Liver (tissue), 8 donors: ENCODE measurements at regions not wholly inside any gene's neighbourhood (a gene's known extent, or its start where the extent isn't known, plus 50 kb on each side); places are given as distances from the start of the nearest gene placed in this dataset.

Source experiments
- DNase-seq: peaks from one replicate; pipeline ENCODE4 v3.0.0-alpha.2; 2017; ENCODE audit warnings: low spot score
- H3K27ac ChIP-seq, 2 donors: one replicate each; pipeline ENCODE4 v1.7.0; 2013; ENCODE audit warnings: inconsistent platforms in 2 of 2, low read length in 2 of 2, control low read depth in 1 of 2, low read depth in 1 of 2, mild to moderate bottlenecking in 1 of 2
- H3K27me3 ChIP-seq, 4 donors: one replicate each; pipeline versions ENCODE4 v1.6.1 to v1.7.0; 2013; ENCODE audit warnings: low read length in 3 of 4, inconsistent platforms in 1 of 4, mild to moderate bottlenecking in 1 of 4, moderate library complexity in 1 of 4; ENCODE audit not compliant: control insufficient read depth in 4 of 4, insufficient read depth in 4 of 4
- H3K36me3 ChIP-seq, 4 donors: one replicate each; pipeline versions ENCODE4 v1.6.1 to v1.7.0; 2013; ENCODE audit warnings: low read length in 3 of 4, mild to moderate bottlenecking in 3 of 4, low read depth in 1 of 4, moderate library complexity in 1 of 4; ENCODE audit not compliant: control insufficient read depth in 4 of 4, insufficient read depth in 3 of 4
- H3K4me1 ChIP-seq, 4 donors: one replicate each; pipeline versions ENCODE4 v1.6.1 to v1.7.0; 2013; ENCODE audit warnings: low read length in 3 of 4, mild to moderate bottlenecking in 3 of 4, moderate library complexity in 1 of 4; ENCODE audit not compliant: control insufficient read depth in 4 of 4, insufficient read depth in 4 of 4
- H3K4me3 ChIP-seq, 3 donors: one replicate each; pipeline versions ENCODE4 v1.6.1 to v1.7.0; 2013; ENCODE audit warnings: low read length in 3 of 3, control low read depth in 1 of 3, low read depth in 1 of 3, mild to moderate bottlenecking in 1 of 3
- H3K9ac ChIP-seq, 2 donors: one replicate each; pipeline ENCODE4 v1.7.0; 2013; ENCODE audit warnings: low read length in 2 of 2, mild to moderate bottlenecking in 2 of 2, moderate library complexity in 2 of 2, control low read depth in 1 of 2, low read depth in 1 of 2
- H3K9me3 ChIP-seq, 4 donors: one replicate each; pipeline versions ENCODE4 v1.6.1 to v1.7.0; 2013; ENCODE audit warnings: low read length in 3 of 4; ENCODE audit not compliant: control insufficient read depth in 4 of 4
- EGR1 ChIP-seq, 2 donors: IDR thresholded peaks; 2 replicates each; pipeline ENCODE4 v1.6.1; 2016 to 2018; ENCODE audit warnings: antibody characterized with exemption in 2 of 2, low read depth in 2 of 2
- FOXA1 ChIP-seq: IDR thresholded peaks from 2 replicates; pipeline ENCODE4 v1.6.1; 2016; ENCODE audit warnings: antibody characterized with exemption
- FOXA2 ChIP-seq: IDR thresholded peaks from 2 replicates; pipeline ENCODE4 v1.6.1; 2016; ENCODE audit warnings: antibody characterized with exemption
- GABPA ChIP-seq, 2 donors: IDR thresholded peaks in 1 of 2; conservative IDR thresholded peaks in 1 of 2; 2 replicates each; pipeline ENCODE4 v1.6.1; 2016; ENCODE audit warnings: antibody characterized with exemption in 2 of 2, mild to moderate bottlenecking in 1 of 2, moderate library complexity in 1 of 2
- HNF4A ChIP-seq, 2 donors: conservative IDR thresholded peaks; 2 replicates each; pipeline ENCODE4 v1.6.1; 2016; ENCODE audit warnings: antibody characterized with exemption in 2 of 2, mild to moderate bottlenecking in 2 of 2
- HNF4G ChIP-seq: IDR thresholded peaks from 2 replicates; pipeline ENCODE4 v1.6.1; 2016; ENCODE audit warnings: antibody characterized with exemption
- JUND ChIP-seq, 2 donors: IDR thresholded peaks; 2 replicates each; pipeline ENCODE4 v1.6.1; 2016; ENCODE audit warnings: antibody characterized with exemption in 2 of 2
- NR2F2 ChIP-seq: IDR thresholded peaks from 2 replicates; pipeline ENCODE4 v1.6.1; 2016; ENCODE audit warnings: antibody characterized with exemption
- RAD21 ChIP-seq, 2 donors: IDR thresholded peaks; 2 replicates each; pipeline ENCODE4 v1.6.1; 2016; ENCODE audit warnings: antibody characterized with exemption in 2 of 2, mild to moderate bottlenecking in 2 of 2
- RXRA ChIP-seq, 2 donors: IDR thresholded peaks; 2 replicates each; pipeline ENCODE4 v1.6.1; 2017 to 2018; ENCODE audit warnings: antibody characterized with exemption in 2 of 2, mild to moderate bottlenecking in 1 of 2
- SP1 ChIP-seq: IDR thresholded peaks from 2 replicates; pipeline ENCODE4 v1.6.1; 2018; ENCODE audit warnings: antibody characterized with exemption, mild to moderate bottlenecking
- TAF1 ChIP-seq: conservative IDR thresholded peaks from 2 replicates; pipeline ENCODE4 v1.6.1; 2016; ENCODE audit warnings: antibody characterized with exemption, mild to moderate bottlenecking
- YY1 ChIP-seq: IDR thresholded peaks from 2 replicates; pipeline ENCODE4 v1.6.1; 2016; ENCODE audit warnings: antibody characterized with exemption, mild to moderate bottlenecking
- WGBS: extraction: QIAGEN DNeasy Blood & Tissue Kit; methylation state at CpG from one replicate; pipeline ENCODE4 v1.1.7; 2013; 5-methylcytosine and 5-hydroxymethylcytosine counted together
- TF ChIP-seq, protein P1 (sequence below): IDR thresholded peaks from 2 replicates; pipeline ENCODE4 v1.6.1; 2016; ENCODE audit warnings: antibody characterized with exemption
- TF ChIP-seq, protein P2 (sequence below): fragments of 150-350 bp; IDR thresholded peaks from 2 replicates; pipeline ENCODE4 v1.5.1; 2017; ENCODE audit warnings: improper control_type of control experiment, low read depth, low read length; ENCODE audit not compliant: missing input control
- TF ChIP-seq, protein P3 (sequence below): IDR thresholded peaks from 2 replicates; pipeline ENCODE4 v1.6.1; 2016; ENCODE audit warnings: antibody characterized with exemption, mild to moderate bottlenecking
- TF ChIP-seq, protein P4 (sequence below): IDR thresholded peaks from 2 replicates; pipeline ENCODE4 v1.6.1; 2016; ENCODE audit warnings: antibody characterized with exemption
- TF ChIP-seq, protein P5 (sequence below): IDR thresholded peaks from 2 replicates; pipeline ENCODE4 v1.6.1; 2016; ENCODE audit warnings: antibody characterized with exemption
- donor health status: healthy.
- donor health status: healthy.
- donor health status: healthy.
- donor health status: healthy.
- donor health status: healthy.

DNA sequence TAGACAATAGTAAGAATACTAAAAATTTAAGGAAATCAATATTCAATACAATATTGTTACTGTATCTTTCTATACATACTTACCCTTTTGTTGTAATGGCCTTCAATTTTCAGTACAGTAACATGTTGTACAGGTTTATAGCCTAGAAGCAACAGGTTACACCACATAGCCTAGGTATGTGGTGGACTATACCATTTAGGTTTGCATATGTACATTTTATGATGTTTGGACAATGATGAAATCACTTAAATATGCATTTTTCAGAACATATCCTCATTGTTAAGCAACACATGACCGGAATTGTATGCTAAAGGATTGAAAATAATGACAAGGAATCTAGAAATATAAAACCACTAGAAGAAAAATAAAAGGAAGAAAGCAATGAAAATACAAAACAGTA, 611.4 kb downstream of the DACH1 start:
- Histone ChIP-seq H3K36me3 (no peaks in the 10 kb centered on the region), H3K4me1 (no peaks in the 10 kb centered on the region), H3K9ac (no peak overlapping the region), H3K27ac (no peak overlapping the region), H3K9me3 (peaks cover 0 to 1% (median 0%) of the 10 kb centered on the region in 4 donors), H3K27me3 (no peaks in the 10 kb centered on the region), H3K4me3 (no peak overlapping the region)
- TF ChIP-seq, protein P1, sequence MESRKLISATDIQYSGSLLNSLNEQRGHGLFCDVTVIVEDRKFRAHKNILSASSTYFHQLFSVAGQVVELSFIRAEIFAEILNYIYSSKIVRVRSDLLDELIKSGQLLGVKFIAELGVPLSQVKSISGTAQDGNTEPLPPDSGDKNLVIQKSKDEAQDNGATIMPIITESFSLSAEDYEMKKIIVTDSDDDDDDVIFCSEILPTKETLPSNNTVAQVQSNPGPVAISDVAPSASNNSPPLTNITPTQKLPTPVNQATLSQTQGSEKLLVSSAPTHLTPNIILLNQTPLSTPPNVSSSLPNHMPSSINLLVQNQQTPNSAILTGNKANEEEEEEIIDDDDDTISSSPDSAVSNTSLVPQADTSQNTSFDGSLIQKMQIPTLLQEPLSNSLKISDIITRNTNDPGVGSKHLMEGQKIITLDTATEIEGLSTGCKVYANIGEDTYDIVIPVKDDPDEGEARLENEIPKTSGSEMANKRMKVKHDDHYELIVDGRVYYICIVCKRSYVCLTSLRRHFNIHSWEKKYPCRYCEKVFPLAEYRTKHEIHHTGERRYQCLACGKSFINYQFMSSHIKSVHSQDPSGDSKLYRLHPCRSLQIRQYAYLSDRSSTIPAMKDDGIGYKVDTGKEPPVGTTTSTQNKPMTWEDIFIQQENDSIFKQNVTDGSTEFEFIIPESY: no peak
- TF ChIP-seq, protein P2, sequence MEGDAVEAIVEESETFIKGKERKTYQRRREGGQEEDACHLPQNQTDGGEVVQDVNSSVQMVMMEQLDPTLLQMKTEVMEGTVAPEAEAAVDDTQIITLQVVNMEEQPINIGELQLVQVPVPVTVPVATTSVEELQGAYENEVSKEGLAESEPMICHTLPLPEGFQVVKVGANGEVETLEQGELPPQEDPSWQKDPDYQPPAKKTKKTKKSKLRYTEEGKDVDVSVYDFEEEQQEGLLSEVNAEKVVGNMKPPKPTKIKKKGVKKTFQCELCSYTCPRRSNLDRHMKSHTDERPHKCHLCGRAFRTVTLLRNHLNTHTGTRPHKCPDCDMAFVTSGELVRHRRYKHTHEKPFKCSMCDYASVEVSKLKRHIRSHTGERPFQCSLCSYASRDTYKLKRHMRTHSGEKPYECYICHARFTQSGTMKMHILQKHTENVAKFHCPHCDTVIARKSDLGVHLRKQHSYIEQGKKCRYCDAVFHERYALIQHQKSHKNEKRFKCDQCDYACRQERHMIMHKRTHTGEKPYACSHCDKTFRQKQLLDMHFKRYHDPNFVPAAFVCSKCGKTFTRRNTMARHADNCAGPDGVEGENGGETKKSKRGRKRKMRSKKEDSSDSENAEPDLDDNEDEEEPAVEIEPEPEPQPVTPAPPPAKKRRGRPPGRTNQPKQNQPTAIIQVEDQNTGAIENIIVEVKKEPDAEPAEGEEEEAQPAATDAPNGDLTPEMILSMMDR: no peak
- TF ChIP-seq, protein P3, sequence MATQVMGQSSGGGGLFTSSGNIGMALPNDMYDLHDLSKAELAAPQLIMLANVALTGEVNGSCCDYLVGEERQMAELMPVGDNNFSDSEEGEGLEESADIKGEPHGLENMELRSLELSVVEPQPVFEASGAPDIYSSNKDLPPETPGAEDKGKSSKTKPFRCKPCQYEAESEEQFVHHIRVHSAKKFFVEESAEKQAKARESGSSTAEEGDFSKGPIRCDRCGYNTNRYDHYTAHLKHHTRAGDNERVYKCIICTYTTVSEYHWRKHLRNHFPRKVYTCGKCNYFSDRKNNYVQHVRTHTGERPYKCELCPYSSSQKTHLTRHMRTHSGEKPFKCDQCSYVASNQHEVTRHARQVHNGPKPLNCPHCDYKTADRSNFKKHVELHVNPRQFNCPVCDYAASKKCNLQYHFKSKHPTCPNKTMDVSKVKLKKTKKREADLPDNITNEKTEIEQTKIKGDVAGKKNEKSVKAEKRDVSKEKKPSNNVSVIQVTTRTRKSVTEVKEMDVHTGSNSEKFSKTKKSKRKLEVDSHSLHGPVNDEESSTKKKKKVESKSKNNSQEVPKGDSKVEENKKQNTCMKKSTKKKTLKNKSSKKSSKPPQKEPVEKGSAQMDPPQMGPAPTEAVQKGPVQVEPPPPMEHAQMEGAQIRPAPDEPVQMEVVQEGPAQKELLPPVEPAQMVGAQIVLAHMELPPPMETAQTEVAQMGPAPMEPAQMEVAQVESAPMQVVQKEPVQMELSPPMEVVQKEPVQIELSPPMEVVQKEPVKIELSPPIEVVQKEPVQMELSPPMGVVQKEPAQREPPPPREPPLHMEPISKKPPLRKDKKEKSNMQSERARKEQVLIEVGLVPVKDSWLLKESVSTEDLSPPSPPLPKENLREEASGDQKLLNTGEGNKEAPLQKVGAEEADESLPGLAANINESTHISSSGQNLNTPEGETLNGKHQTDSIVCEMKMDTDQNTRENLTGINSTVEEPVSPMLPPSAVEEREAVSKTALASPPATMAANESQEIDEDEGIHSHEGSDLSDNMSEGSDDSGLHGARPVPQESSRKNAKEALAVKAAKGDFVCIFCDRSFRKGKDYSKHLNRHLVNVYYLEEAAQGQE: no peak
- TF ChIP-seq SP1: no peak
- no peak for TF ChIP-seq YY1
- no peak for TF ChIP-seq GABPA (IDR thresholded peaks at IDR 0.05 in 1 of 2, conservative IDR thresholded peaks at IDR 0.05 in 1 of 2)
- TF ChIP-seq RAD21 (IDR thresholded peaks at IDR 0.05): no peak
- TF ChIP-seq HNF4A (conservative IDR thresholded peaks at IDR 0.05): no peak
- TF ChIP-seq RXRA (IDR thresholded peaks at IDR 0.05): no peak
- TF ChIP-seq JUND (IDR thresholded peaks at IDR 0.05): no peak
- TF ChIP-seq FOXA1: no peak
- TF ChIP-seq NR2F2: no peak
- TF ChIP-seq, protein P4, sequence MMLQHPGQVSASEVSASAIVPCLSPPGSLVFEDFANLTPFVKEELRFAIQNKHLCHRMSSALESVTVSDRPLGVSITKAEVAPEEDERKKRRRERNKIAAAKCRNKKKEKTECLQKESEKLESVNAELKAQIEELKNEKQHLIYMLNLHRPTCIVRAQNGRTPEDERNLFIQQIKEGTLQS: no peak
- TF ChIP-seq, protein P5, sequence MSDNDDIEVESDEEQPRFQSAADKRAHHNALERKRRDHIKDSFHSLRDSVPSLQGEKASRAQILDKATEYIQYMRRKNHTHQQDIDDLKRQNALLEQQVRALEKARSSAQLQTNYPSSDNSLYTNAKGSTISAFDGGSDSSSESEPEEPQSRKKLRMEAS: no peak
- no peak for TF ChIP-seq HNF4G
- no peak for TF ChIP-seq TAF1
- TF ChIP-seq FOXA2: no peak
- no peak for TF ChIP-seq EGR1 (IDR thresholded peaks at IDR 0.05; ENCODE audit: low read depth in 2 of 2)
- no peak for DNase-seq
- 57% methylated on average over 1 of the region's 1 CpG for WGBS
